Stimulated activated CD4-positive, alpha-beta T cell treated with anti-CD3 and anti-CD28 coated beads, Interleukin-4, amount 100 ng/mL, for 48 hours (primary cell): ENCODE measurements at regions not wholly inside any gene's neighbourhood (a gene's known extent, or its start where the extent isn't known, plus 50 kb on each side); places are given as distances from the start of the nearest gene placed in this dataset.

Experiments
- DNase-seq, 2 donors: peaks; one replicate each; pipeline ENCODE4 v3.0.0-alpha.2; 2020; ENCODE audit warnings: low read depth in 2 of 2

DNA sequence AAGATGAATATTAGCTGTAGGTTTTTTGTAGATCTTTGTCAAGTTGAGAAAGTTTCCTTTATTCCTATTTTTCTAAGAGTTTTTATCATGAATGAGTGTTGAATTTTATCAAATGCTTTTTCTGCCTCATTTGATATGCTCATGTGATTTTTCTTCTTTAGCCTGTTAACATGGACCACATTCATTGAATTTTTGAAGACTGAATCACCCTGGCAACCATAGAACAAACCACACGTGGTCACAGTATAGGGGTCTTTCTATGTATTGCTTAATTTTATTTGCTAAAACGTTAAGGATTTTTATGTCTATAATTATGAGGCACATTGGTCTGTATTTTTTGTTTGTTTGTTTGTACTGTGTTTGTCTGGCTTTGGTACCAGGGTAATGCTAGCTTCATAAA lies 201.7 kb upstream of the CWC22 start:
- no peak for DNase-seq

DNA sequence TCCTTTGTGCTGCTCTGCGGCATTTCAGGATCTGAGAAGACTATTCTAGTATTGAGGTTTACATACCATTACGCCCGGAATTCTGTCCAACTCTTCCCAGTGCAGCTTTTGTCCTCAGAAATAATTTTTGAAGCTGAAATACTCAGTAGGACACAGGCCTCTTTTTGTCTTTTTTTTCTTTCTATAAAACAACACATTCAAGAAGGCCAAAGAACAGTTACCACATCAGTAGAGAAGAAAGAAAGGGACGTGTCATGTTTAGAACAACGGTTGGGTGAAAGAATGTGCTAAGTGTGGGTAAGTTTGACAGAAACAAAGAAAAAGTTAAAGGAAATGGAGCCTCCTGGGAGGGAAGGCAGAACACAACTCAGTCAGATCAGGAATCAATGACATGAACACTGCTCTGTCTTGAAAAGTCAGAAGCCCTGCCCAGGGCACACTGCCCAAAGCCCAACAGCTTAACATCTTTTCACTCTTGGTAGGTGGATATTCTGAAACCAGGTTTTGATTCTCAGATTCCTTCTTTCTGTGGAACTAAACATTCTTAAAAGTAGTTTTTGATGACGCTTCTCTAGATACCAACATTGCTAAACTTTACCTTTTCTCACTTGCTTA lies 198.6 kb upstream of the CWC22 start:
- DNase-seq: no peak

DNA sequence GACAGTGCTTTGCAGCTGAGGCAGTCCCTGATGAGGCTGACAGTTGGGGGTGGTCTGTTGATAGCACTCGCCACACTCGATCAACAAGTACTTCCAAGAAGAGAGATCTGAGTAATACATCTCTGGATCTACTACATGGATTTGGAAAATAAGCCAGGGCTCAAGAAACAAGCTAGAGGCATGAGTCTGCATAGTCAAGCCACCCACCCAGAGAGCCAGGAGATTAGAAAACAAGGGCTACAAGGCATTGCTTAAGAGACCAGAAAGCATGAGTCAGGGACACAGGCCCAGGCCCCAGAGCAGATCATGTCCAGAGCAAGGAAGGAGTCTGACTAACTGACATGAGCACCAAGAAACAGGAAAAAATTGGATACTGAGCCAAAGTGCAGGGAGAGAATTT lies 196.9 kb upstream of the CWC22 start:
- DNase-seq: no peak

DNA sequence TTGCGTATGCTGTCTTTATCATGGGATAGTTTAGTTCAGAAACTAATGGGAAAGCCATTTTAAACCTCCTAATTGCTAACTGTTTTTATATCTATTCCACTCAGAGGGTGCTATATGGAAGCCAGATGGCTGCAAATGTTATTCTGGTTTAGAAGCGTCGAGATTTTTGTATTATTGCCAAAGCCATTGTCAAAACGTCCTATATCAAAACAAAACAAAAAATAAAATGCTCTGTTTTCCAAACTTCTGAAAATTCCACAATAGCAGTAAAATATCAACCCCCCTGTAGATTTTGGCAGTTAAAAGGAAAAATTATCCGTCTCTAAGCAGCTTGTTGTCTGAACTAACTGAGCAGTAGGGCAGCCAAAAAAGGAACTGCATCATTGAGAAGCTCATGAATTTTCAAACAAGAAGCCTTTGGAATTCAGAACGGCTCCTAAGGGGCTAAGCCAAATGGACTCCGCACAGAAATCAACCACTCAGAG lies 195.4 kb upstream of the CWC22 start:
- DNase-seq: no peak

DNA sequence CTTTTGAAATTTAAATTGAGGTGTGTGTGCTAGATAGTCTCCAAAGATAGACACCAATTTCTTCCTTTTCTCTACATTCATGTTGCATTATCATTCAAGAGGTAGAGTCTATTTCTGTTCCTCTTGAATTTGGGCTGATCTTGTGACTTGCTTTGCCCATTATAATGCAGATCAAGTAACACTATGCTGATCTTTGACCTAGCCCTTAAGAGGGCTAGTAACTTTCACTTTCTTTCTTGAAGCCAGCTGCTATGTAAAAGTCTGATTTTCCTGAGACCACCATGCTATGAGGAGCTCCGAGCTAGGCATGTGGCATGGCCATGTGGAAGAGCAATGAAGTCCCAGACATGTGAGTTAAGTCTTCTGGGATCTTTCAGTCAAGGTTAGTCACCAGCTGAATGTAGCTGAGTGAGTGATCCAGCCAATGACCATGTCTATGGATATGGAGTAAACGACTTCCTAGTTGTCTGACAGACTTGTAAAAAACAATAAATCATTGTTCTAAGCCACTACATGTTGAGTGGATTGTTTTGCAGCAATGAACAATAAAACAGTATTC lies 189.4 kb upstream of the CWC22 start:
- DNase-seq: no peak

DNA sequence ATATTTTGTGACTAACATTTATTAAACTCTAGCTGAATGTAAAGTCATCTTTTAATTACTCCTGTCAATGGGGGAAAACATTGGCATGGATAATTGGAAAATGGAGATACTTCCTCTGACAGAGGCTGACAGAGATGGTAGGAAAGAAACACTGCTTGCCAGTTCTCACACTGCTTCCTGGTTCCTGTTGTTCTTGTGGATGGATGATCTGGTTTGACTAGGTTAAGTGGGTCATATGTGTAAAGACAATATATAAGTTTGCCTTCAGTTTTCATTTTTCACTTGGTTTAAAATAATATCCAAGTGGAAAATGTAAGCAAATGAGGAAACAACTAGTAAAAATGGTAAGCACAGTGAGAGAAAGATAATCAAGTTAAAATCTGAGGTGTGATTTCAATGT lies 188.8 kb upstream of the CWC22 start:
- DNase-seq: no peak

DNA sequence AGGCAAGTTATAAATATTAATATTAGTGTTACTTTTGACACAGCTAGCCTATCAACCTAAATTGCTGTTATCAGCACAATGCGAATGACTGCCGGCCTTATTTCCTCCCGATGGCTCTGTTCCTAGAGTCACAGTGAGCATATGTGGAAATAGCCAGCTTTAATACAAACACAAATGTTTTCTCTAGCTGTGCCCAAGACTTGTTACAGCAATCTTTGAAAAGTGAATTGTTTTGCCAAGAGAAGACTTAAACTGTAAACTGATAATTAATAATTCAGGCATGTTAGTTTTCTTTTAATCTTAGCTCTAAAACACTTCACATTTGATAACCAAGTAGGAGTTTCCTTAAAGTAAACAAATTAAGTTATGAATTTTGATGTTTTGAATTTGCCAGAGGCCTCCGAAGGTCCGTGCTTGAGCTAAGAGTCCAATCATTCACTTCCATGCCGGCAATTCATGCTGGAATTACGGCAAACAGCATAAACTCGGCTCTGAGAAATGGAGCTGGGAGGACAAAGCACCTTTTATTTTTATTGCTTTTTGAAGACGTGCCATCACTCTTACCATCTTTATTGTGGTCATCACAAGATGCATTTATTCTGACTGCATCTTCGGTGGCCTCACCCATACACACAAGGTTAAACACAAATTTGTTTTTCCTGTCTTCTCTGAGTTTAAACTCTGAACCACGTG lies 184.5 kb upstream of the CWC22 start:
- no peak for DNase-seq

DNA sequence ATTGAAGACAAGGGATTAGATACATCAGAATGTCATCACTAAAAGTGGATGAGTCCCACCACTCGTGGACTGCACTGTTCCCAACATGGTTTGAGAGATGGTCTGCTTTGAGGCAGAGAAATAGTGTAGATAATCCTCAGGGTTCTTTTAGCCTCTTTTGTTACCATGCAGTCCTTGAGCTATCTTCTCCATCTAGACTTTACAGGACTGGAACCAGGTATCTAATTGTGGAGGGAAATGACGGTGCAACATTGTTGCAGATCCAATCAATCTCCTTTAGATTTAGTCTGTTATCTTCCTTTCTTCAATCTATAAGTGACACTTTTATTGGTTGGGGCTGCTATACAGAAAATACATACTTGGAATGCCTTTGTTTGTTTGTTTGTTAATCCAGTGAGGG lies 183.8 kb upstream of the CWC22 start:
- no peak for DNase-seq

DNA sequence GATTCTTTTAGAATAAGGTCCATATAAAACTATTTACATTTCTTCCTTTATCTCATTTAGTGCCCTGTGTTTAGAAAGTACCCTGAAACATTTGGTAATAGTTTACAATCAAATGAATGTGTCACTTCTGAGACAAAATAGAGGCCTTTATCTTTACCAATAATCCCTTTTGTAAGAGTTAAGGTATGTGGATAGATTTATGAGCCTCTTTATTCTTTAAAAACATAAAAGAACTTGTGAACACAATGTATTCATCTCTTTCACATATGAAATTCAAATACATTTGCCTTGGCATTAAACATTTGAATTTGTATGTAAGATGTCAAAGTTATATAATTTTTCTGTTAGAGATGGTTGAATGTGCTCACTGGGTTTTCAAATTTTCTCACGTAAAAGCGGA lies 180.5 kb upstream of the CWC22 start:
- no peak for DNase-seq

DNA sequence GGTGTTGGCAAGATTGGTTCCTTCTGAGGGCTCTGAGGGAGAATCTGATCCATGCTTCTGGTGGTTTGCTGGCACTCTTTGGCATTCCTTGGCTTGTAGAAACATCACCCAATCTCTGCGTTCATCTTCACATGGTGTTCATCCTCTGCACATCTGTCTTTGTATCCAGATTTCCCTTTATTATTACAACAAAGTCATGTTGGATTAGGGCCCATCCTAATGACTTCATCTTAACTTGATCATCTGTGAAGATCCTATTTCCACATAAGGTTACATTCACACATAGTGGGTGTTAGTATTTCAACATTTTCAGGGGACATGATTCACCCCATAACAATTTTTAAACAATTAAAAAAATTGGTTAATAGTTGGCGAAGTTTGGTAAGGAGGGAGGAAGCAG lies 177.4 kb upstream of the CWC22 start:
- no peak for DNase-seq

DNA sequence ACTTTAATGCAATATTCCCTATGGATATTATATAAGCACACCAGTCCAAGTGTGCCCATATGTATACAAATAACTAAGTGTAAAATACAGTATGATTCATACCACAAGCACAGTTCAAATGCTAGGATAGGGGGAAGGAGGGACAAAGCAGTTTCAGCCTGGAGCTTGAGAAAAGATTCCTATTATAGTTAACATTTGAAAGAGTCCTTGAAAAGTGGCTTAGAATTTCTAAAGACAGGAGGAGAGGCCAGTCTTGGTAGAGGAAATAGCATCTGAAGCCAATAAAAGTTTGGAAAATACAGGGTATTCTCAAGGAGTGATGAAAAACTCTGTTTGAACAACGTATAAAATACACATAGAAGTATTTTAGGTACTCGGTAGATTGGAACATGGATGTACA lies 173.4 kb upstream of the CWC22 start:
- no peak for DNase-seq

DNA sequence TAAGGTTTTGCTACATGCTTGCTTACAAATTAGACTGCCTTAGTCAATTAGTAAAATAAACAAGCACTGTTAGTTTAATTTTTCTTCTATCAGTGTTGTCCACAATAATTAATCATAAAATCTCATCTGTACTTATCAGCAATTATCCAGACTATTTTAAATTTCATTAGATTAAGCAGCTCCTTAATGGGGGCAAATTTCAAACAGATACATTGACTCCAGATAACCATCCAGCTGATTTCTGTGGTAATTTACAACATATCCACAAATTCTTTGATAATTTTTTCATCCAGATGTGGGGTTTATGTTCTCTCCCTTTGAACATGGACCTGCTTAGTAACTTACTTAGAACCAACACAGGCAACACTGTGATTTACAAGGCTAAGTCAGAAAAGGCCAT lies 170.4 kb upstream of the CWC22 start:
- no peak for DNase-seq

DNA sequence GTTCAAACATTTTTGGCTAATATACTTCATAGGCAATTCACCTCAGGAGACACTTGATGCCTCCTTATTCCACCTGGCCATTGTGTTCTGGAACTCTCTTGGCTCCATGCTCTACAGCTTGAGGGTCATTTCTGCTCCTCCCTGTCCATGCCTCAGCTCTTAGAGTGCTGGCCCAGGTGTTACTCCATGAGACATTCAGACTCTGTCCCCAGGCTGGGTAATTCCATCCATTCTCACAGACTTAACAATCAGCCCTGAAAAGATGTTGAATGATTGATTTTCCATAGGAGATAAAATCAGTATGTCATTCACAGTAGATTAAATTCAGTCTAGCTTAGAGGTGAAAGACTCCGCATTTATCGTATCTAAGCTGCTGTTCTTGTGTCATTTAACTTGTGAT lies 168.6 kb upstream of the CWC22 start:
- DNase-seq: no peak

DNA sequence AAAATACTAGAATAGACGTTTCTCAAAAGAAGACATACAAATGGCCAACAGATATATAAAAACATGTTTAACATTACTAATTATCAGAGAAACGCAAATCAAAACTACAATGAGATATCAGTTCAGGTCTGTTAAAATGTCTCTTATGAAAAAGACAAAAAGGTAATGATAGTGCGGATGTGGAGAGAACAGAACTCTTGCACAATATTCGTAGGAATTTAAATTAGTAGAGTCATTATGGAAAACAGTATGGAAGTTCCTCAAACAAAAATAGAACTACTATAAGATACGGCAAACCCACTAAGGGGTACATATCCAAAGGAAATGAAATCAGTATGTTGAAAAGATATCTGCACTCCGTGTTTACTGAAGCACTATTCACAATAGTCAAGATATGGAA lies 167.5 kb upstream of the CWC22 start:
- no peak for DNase-seq

DNA sequence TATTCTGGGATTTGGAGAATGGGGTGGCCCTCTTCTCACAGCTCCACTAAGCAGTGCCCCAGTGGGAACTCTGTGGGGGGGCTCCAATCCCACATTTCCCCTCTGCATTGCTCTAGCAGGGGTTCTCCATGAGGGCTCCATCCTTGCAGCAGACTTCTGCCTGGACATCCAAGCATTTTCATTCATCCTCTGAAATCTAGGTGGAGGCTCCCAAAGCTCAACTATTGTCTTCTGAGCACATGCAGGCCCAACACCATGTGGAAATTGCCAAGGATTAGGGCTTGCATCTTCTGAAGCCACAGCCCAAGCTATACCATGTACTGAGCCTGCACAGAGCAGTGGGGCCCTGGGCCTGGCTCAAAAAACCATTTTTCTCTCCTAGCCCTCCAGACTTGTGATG lies 162.4 kb upstream of the CWC22 start:
- no peak for DNase-seq

DNA sequence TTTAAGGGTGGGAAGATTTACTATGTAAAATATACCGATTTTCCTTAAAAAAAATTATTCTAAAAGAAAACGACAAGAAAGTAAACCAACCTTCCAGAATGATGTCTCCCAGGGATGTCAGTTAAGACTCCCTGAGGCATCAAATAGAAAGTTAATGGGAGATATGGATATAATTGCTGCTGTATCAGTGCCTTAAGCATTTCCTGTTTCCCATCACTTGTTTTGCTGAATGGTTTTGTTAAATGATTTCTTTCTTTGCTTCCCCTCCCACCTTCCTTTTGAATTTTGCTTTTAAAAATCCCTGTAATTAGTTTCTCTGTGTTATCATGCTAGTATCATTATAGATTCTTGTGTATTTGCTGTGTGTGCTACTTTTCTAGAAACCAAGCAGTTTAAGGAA lies 154.3 kb upstream of the CWC22 start:
- no peak for DNase-seq

DNA sequence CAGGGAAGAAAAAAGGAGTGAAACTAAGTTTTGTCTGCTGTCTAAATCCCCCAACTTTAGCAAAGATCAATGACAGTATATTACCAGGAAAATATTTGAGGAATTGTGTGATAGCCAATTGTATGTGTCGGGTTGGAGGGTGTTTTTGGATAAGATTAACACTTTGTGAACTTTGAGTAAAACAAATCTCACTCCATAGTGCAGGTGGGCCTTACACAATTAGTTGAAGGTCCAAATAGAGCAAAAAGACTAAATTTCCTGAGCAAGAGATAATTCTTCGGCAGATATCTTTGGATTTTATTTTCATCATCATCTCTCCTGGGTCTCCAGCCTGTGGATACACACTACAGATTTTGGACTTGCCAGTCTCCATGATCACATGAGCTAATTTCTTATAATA lies 152.8 kb upstream of the CWC22 start:
- no peak for DNase-seq

DNA sequence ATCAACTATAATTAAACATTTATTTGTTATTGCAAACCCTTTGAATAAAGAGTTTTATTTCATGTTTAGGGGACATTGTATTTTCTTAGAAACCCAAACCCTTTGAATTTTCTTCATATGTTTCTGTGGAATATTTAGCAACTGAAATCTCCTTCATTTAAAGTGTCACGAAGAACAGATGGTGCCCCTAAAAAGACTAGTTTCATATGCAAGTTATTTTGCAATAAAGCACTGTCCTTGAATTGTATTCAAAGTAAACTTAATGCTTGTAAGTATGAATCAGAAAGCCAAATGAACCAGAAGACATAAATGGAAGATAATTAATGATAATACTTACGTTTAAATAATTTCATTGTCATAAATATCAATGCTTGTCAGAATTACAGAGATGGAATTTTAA lies 151.9 kb upstream of the CWC22 start:
- DNase-seq: no peak

DNA sequence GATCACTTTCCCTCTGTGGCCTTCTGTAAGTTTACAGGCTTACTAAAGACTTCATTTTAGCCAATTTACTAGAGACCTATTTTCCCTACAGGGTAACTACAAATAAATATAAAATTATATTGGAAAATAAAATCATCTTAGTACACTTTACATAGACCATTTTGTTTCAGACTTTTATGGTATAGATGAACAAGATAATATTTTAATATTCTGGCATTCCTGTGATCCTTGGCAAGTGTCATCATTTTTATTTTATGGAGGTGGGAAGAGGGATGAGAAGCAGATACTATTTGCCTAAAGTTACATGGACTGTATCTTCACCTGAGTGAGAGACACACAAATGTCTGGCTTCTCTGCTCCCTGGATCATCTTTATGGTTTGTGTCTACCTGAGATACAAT lies 149.6 kb upstream of the CWC22 start:
- DNase-seq: no peak

DNA sequence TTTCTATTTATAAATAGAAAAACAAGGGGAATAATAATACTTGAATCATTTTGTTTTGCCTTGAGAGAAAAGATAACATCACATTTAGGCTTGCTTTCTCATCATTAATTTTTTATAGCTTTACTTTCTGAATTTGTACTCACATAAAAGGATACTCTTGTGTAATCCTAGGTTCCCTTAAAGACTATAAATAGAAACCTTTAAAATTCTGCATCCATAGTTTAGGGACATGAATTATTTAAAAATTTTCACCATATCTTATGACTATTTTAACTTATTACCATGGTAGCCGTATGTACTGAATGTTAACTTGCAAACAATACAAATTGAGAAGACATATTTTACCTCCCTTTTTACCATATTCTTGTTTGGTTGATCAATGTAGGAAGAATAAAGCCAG lies 143.5 kb upstream of the CWC22 start:
- DNase-seq: no peak

DNA sequence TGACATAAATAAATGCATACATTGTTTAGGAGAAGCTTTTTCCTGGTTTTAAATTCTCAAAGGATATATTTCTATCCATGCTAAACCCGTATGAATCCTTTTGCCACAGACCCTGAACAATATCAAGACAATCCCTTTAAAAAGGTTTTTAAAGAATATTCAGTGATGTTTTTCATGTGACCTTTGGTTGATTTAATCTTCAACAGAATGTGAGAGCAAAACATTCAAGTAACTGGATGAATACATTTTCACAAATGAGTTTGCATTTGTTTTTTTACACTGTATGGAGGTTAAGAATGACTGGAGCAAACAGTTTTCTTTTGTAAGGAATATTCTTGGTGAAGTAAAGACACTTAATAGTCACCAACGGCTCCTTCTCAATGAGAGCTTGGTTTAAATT lies 139.4 kb upstream of the CWC22 start:
- DNase-seq: no peak

DNA sequence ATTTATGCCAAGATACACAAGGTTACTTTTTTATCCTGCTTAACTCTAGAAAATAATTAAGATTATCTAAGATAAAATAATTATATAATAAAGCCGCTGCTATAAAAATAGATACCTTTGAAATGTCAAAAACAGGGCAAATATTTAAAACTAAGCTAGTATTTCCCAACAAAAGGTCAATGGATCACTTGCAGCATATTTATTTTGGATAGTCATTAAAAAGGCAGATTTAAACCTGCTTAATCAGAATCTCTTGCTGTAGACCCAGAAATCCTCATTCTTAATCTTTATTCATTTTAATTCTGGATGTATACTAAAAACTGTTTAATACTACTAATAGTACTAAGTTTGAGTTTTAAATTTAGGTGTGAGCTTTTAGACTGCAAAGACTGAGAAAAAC lies 139.0 kb upstream of the CWC22 start:
- no peak for DNase-seq

DNA sequence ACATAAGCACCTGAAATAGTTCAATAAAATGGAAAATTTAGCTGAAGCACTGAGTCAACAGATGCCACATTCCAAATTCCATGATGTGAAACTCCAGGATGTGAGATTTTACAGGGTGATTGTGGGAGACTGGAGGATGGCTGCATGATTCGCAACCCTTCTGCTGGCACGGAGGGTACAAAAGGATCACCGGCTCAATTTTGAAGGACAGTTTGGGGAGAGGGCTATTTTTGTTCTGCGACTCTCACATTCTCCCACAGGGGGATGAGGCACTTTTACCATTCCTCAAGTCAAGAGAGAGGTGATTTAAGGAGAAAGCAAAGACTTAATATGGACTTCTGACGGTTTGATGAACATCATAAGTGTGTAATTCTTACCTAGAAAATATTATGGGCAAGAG lies 138.1 kb upstream of the CWC22 start:
- DNase-seq: no peak

DNA sequence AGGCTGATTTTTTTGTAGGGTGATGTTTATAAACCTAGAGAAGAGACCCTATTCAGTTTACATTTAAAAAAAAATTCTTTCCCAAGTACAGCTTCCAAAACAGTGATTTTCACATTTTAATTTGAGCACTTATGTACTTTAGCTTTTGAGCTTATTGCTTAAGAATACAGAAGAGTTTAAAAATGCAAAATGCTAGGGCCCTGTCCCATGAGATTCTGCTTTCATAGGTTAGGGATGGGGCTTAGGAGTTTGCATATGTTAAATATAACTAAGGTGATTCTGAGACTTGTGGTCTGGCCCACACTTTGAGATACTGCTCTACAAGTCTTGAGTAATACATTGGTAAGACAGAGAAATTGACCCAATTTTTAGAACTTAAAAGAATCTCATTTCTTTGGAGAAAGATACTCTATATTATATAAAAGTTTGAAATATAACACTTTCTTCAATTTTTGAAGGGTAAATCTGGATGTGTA lies 137.3 kb upstream of the CWC22 start:
- no peak for DNase-seq
